Stimulated activated CD8-positive, alpha-beta memory T cell treated with anti-CD3 and anti-CD28 coated beads, Interleukin-7, amount 100 ng/mL, for 1 hour (primary cell): ENCODE measurements at regions not wholly inside any gene's neighbourhood (a gene's known extent, or its start where the extent isn't known, plus 50 kb on each side); places are given as distances from the start of the nearest gene placed in this dataset.

ENCODE experiments used
- DNase-seq, 2 donors: peaks; one replicate each; pipeline ENCODE4 v3.0.0-alpha.2; 2020; ENCODE audit warnings: low read depth in 2 of 2

- no peak for DNase-seq
Observed at GRCh38 chr6:225907-226306, 66.4 kb upstream of the DUSP22 start.

- DNase-seq, result no peak
Observed at GRCh38 chr6:226516-227073, 65.7 kb upstream of the DUSP22 start.

- DNase-seq, result no peak
Observed at GRCh38 chr6:227074-227782, 65.1 kb upstream of the DUSP22 start.

GRCh38 chr6:227812-228338 is 64.4 kb upstream of the DUSP22 start:
- no peak for DNase-seq

GRCh38 chr6:228881-229651 is 63.2 kb upstream of the DUSP22 start:
- no peak for DNase-seq

GRCh38 chr6:231779-232178 is 60.5 kb upstream of the DUSP22 start:
- DNase-seq, result no peak

GRCh38 chr6:232982-233640 is 59.2 kb upstream of the DUSP22 start:
- DNase-seq, result no peak

- no peak for DNase-seq
Observed at GRCh38 chr6:234706-235372, 57.4 kb upstream of the DUSP22 start.

GRCh38 chr6:235763-236360 is 56.4 kb upstream of the DUSP22 start:
- no peak for DNase-seq

- no peak for DNase-seq
Observed at GRCh38 chr6:236519-236918, 55.8 kb upstream of the DUSP22 start.

GRCh38 chr6:240151-240550 is 52.1 kb upstream of the DUSP22 start:
- DNase-seq, result no peak

GRCh38 chr6:241336-241865 is 50.9 kb upstream of the DUSP22 start:
- DNase-seq, result no peak
